ENCODE measurements at regions not wholly inside any gene's neighbourhood (a gene's known extent, or its start where the extent isn't known, plus 50 kb on each side); places are given as distances from the start of the nearest gene placed in this dataset.

DNA sequence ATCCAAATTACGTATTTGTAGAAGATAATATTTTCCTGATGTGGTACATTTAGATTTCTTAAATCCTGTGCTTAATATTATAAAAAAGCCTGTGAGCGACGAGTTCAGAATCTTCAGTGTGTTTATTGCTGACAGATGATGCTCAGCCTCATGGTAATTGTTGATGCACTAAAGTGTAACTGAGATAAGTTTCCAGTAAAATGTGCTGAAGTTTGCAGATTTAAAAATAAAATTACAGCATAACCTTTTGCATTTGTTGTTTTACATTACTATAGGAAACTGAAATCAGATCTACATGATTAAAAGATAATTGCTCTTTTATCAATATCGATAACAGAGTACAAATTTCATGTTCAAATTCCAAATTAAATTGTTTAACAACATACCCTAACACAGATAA lies 307.6 kb downstream of the FIGN start:
- no peaks in the 10 kb centered on the region for H3K9me3 ChIP-seq (replicated peaks in 1 of 3)
- TF ChIP-seq, protein P1, sequence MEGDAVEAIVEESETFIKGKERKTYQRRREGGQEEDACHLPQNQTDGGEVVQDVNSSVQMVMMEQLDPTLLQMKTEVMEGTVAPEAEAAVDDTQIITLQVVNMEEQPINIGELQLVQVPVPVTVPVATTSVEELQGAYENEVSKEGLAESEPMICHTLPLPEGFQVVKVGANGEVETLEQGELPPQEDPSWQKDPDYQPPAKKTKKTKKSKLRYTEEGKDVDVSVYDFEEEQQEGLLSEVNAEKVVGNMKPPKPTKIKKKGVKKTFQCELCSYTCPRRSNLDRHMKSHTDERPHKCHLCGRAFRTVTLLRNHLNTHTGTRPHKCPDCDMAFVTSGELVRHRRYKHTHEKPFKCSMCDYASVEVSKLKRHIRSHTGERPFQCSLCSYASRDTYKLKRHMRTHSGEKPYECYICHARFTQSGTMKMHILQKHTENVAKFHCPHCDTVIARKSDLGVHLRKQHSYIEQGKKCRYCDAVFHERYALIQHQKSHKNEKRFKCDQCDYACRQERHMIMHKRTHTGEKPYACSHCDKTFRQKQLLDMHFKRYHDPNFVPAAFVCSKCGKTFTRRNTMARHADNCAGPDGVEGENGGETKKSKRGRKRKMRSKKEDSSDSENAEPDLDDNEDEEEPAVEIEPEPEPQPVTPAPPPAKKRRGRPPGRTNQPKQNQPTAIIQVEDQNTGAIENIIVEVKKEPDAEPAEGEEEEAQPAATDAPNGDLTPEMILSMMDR (IDR thresholded peaks at IDR 0.05) = no peak
- TF ChIP-seq POLR2A (IDR thresholded peaks at IDR 0.05) = no peak
- H3K27me3 ChIP-seq = no peaks in the 10 kb centered on the region
- 79 to 85% (median 84%) methylated on average over 4 of the region's 4 CpGs for WGBS, 4 donors
- no peak for DNase-seq
- H3K4me1 ChIP-seq (replicated peaks in 1 of 2) = no peaks in the 10 kb centered on the region
- no peaks in the 10 kb centered on the region for H3K36me3 ChIP-seq (replicated peaks in 1 of 2)
- H3K4me3 ChIP-seq = no peak overlapping the region
- H3K27ac ChIP-seq = no peak overlapping the region
- intact Hi-C loops (cut with DNase I) = no loop called here

DNA sequence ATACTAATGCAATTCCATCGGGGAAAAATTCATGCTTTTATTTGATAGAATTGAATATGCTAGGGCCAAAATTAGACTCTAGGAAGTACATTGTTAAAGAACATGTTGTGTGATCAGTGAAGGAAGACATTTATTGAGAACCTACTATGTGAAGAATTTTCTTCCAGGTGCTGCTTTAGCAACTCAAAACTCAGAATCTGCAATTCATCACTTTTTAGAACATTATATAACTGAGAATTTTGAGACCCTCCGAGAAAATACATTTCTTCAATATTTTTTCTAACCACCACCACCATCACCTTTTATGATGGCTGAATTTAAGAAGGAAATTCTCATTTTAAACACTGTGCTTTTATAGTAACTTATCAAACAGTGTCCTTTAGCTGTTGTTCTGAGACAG lies 315.2 kb downstream of the FIGN start:
- Histone ChIP-seq H3K4me3 (no peak overlapping the region), H3K4me1 (replicated peaks in 1 of 2) (no peaks in the 10 kb centered on the region), H3K27ac (no peak overlapping the region), H3K36me3 (replicated peaks in 1 of 2) (no peaks in the 10 kb centered on the region), H3K9me3 (replicated peaks in 1 of 3) (no peaks in the 10 kb centered on the region), H3K27me3 (no peaks in the 10 kb centered on the region)
- intact Hi-C loops (cut with DNase I) = no loop called here
- DNase-seq = no peak
- TF ChIP-seq, protein P1 (IDR thresholded peaks at IDR 0.05) = no peak
- no peak for TF ChIP-seq POLR2A (IDR thresholded peaks at IDR 0.05)
- 90 to 94% (median 91%) methylated on average over 2 of the region's 2 CpGs for WGBS, 4 donors

DNA sequence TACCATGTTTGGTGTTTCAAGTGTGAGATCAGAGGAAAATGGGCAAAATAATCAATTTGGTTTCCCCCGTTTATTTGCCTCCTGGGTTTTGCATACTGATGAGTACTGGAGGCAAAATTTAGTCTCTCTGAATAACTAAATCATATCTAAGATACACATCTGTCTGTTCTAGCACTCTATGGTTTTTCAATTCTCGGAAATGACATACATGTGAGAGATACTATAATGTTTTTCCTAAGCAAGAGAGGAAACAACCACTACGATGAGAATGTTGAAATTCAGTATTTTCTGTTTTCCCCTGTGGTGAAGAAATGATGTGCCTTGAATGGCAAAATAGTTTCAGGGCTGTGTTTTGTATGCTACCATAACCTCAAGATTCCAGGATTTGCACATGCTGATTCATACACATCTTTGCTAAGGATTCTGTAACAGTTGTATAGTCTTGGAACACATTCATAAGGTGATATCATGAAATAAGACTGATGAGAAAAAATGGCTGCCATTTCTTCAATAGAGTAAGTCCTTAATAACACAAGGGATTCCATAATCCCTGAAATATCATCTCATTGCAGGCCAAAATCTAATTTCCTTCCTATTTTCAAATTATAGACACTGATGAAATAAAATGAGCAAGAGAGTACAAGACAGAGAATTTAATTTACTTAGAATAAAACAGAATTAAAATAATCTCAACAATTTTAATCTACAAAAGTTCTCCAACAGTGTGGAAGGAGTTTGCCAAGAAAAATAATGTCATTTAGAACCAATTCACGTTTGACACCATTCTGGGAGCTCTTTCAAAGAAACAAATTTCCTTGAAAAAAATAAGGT lies 316.6 kb downstream of the FIGN start:
- DNase-seq = no peak
- H3K27ac ChIP-seq = no peak overlapping the region
- no peaks in the 10 kb centered on the region for H3K36me3 ChIP-seq (replicated peaks in 1 of 2)
- H3K4me1 ChIP-seq (replicated peaks in 1 of 2) = no peaks in the 10 kb centered on the region
- WGBS, 4 donors = 66 to 74% (median 70%) methylated on average over 4 of the region's 4 CpGs
- H3K9me3 ChIP-seq (replicated peaks in 1 of 3) = no peaks in the 10 kb centered on the region
- H3K27me3 ChIP-seq = no peaks in the 10 kb centered on the region
- intact Hi-C loops (cut with DNase I) = no loop called here
- H3K4me3 ChIP-seq = no peak overlapping the region
- TF ChIP-seq POLR2A (IDR thresholded peaks at IDR 0.05) = no peak
- TF ChIP-seq, protein P1 (IDR thresholded peaks at IDR 0.05) = no peak

DNA sequence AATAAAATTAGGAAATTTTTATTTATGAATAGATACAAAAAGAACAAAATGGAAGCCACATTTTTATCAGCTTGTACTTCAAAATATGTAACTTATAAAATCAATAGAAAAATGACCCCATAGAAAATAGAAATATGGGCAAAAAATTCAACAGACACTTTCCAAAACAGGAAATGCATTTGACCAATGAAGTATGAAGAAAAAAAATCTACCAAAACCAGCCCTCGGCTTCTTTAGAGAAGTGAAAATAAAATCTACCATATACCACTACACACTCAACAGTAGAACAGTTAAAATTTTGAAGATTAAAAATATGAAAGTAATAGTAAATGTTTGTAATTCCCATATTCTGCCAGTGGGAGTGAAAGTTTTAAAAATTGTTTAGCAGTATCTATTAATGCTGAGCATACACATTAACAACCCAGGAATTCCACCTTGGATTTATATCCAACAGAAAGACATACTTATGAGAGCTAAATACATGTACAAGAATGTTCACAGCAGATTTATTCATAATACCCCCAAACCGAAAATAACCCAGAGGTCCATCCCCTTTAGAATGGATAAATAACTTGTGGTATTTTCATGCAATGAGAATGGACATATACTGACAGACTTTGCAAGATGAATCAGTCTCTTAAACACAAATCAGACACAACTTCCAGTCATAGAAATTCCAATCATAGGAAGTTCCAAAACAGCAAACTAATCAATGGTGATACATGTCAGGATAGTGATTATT lies 318.0 kb downstream of the FIGN start:
- H3K36me3 ChIP-seq (replicated peaks in 1 of 2) = no peaks in the 10 kb centered on the region
- intact Hi-C loops (cut with DNase I) = no loop called here
- no peak for TF ChIP-seq POLR2A (IDR thresholded peaks at IDR 0.05)
- TF ChIP-seq, protein P1 (IDR thresholded peaks at IDR 0.05) = no peak
- no peaks in the 10 kb centered on the region for H3K9me3 ChIP-seq (replicated peaks in 1 of 3)
- no peaks in the 10 kb centered on the region for H3K27me3 ChIP-seq
- H3K4me3 ChIP-seq = no peak overlapping the region
- no peak for DNase-seq
- no peaks in the 10 kb centered on the region for H3K4me1 ChIP-seq (replicated peaks in 1 of 2)
- 66 to 77% (median 71%) methylated on average over 2 of the region's 2 CpGs for WGBS, 4 donors
- no peak overlapping the region for H3K27ac ChIP-seq
